ENCODE measurements at regions not wholly inside any gene's neighbourhood (a gene's known extent, or its start where the extent isn't known, plus 50 kb on each side); places are given as distances from the start of the nearest gene placed in this dataset.

GRCh38 chr9:99748676-99749075 lies 73.0 kb upstream of the NR4A3 start:
- TF ChIP-seq POLR2A (IDR thresholded peaks at IDR 0.05) (no peak), CTCF (IDR thresholded peaks at IDR 0.05) (no peak)
